Left lung (tissue), 4 donors: ENCODE measurements at regions not wholly inside any gene's neighbourhood (a gene's known extent, or its start where the extent isn't known, plus 50 kb on each side); places are given as distances from the start of the nearest gene placed in this dataset.

Source experiments
- ATAC-seq: fragments of 200-7000 bp; cut with Tn5 transposase; one replicate; pipeline ENCODE4 v1.9.1; 2020; ENCODE audit warnings: moderate library complexity
- DNase-seq, 4 donors: peaks; one replicate each; pipeline ENCODE4 v3.0.0-alpha.2; 2013 to 2020
- H3K27ac ChIP-seq, 2 donors: fragments of 200-600 bp; sonication (generic) in 1 of 2; one replicate each; pipeline versions ENCODE4 v1.5.0 to v1.8.0; 2020 to 2021
- H3K27me3 ChIP-seq, 2 donors: fragments of 200-600 bp; sonication (generic) in 1 of 2; one replicate each; pipeline versions ENCODE4 v1.5.0 to v1.8.0; 2020 to 2021
- H3K36me3 ChIP-seq, 2 donors: fragments of 200-600 bp; sonication (generic) in 1 of 2; one replicate each; pipeline versions ENCODE4 v1.5.0 to v1.8.0; 2020 to 2021
- H3K4me1 ChIP-seq, 2 donors: fragments of 200-600 bp; one replicate each; pipeline ENCODE4 v1.8.0; 2021
- H3K4me3 ChIP-seq, 2 donors: fragments of 200-600 bp; sonication (generic) in 1 of 2; one replicate each; pipeline versions ENCODE4 v1.5.0 to v1.8.0; 2020 to 2021; ENCODE audit warnings: mild to moderate bottlenecking in 1 of 2
- H3K9me3 ChIP-seq, 2 donors: fragments of 200-600 bp; sonication (generic) in 1 of 2; one replicate each; pipeline versions ENCODE4 v1.5.0 to v1.8.0; 2020 to 2021
- CTCF ChIP-seq, 2 donors: fragments of 200-600 bp; sonication (generic) in 1 of 2; IDR thresholded peaks; one replicate each; pipeline versions ENCODE4 v1.5.0 to v1.8.0; 2021; ENCODE audit warnings: antibody characterized with exemption in 2 of 2
- intact Hi-C, 2 donors: fragments of 100-400 bp; cut with DNase I; formaldehyde crosslinking; loops; one replicate each; pipeline versions ENCODE4 v1.11.2 to v1.14.2; 2022
- donor health status: DM: no; HTN: yes; CAD: no.
- donor health status: DM: no; HTN: no; CAD: no.

- intact Hi-C loops: no loop called here
- Histone ChIP-seq H3K27ac (no peak overlapping the region), H3K27me3 (no peaks in the 10 kb centered on the region), H3K4me1 (no peaks in the 10 kb centered on the region), H3K4me3 (no peak overlapping the region), H3K36me3 (no peaks in the 10 kb centered on the region), H3K9me3 (peaks cover 0 to 2% of the 10 kb centered on the region in 2 donors)
- DNase-seq (no peak), ATAC-seq (no peak)
- TF ChIP-seq CTCF (IDR thresholded peaks at IDR 0.05): no peak
Measured at GRCh38 chr3:17901893-17902292, 159.5 kb upstream of the TBC1D5 start.

- Histone ChIP-seq H3K27ac (no peak overlapping the region), H3K9me3 (no peaks in the 10 kb centered on the region), H3K27me3 (no peaks in the 10 kb centered on the region), H3K4me1 (no peaks in the 10 kb centered on the region), H3K36me3 (no peaks in the 10 kb centered on the region), H3K4me3 (no peak overlapping the region)
- peak in 1 of 4 donors; percentile 19 for DNase-seq
- ATAC-seq: peak; percentile 93
- intact Hi-C loops: no loop called here
- TF ChIP-seq CTCF (IDR thresholded peaks at IDR 0.05): peak in 1 of 2 donors; percentile 33
Measured at GRCh38 chr3:17894434-17895060, 152.1 kb upstream of the TBC1D5 start.

GRCh38 chr3:17891139-17891856, 148.9 kb upstream of the TBC1D5 start:
- Histone ChIP-seq H3K9me3 (no peaks in the 10 kb centered on the region), H3K36me3 (no peaks in the 10 kb centered on the region), H3K27ac (no peak overlapping the region), H3K4me3 (no peak overlapping the region), H3K4me1 (no peaks in the 10 kb centered on the region), H3K27me3 (no peaks in the 10 kb centered on the region)
- DNase-seq (no peak), ATAC-seq (peak; percentile 27)
- TF ChIP-seq CTCF (IDR thresholded peaks at IDR 0.05): no peak
- intact Hi-C loops: no loop called here

GRCh38 chr3:17885986-17886385, 143.6 kb upstream of the TBC1D5 start:
- intact Hi-C loops: no loop called here
- ATAC-seq (no peak), DNase-seq (no peak)
- Histone ChIP-seq H3K27me3 (no peaks in the 10 kb centered on the region), H3K4me3 (no peak overlapping the region), H3K9me3 (no peaks in the 10 kb centered on the region), H3K36me3 (no peaks in the 10 kb centered on the region), H3K4me1 (no peaks in the 10 kb centered on the region), H3K27ac (no peak overlapping the region)
- no peak for TF ChIP-seq CTCF (IDR thresholded peaks at IDR 0.05)

- TF ChIP-seq CTCF (IDR thresholded peaks at IDR 0.05): no peak
- no peaks in the 10 kb centered on the region for H3K9me3 ChIP-seq
- DNase-seq (no peak), ATAC-seq (no peak)
- no peaks in the 10 kb centered on the region for H3K36me3 ChIP-seq
- H3K27ac ChIP-seq: no peak overlapping the region
- no peak overlapping the region for H3K4me3 ChIP-seq
- H3K27me3 ChIP-seq: no peaks in the 10 kb centered on the region
- no peaks in the 10 kb centered on the region for H3K4me1 ChIP-seq
- intact Hi-C loops: no loop called here
Measured at GRCh38 chr3:17882981-17883380, 140.6 kb upstream of the TBC1D5 start.
